Heart left ventricle (tissue), 16 donors: ENCODE measurements at regions not wholly inside any gene's neighbourhood (a gene's known extent, or its start where the extent isn't known, plus 50 kb on each side); places are given as distances from the start of the nearest gene placed in this dataset.

Source experiments
- ATAC-seq, 4 donors: fragments of 200-7000 bp; cut with Tn5 transposase; one replicate each; pipeline ENCODE4 v1.9.1; 2020 to 2022; ENCODE audit warnings: moderate library complexity in 4 of 4, mild to moderate bottlenecking in 3 of 4, moderate number of reproducible peaks in 1 of 4
- DNase-seq, 5 donors: peaks; one replicate each; pipeline ENCODE4 v3.0.0-alpha.2; 2020
- H3K27ac ChIP-seq, 12 donors: fragments of 200-600 bp; sonication (generic) in 4 of 12; one replicate each; pipeline versions ENCODE4 v1.5.0 to v1.8.0; 2016 to 2022; ENCODE audit warnings: mild to moderate bottlenecking in 2 of 12
- H3K27me3 ChIP-seq, 9 donors: fragments of 200-600 bp; sonication (generic) in 2 of 9; one replicate each; pipeline versions ENCODE4 v1.5.1 to v1.8.0; 2016 to 2022; ENCODE audit warnings: mild to moderate bottlenecking in 3 of 9
- H3K36me3 ChIP-seq, 9 donors: fragments of 200-600 bp; sonication (generic) in 2 of 9; one replicate each; pipeline versions ENCODE4 v1.5.0 to v1.8.0; 2018 to 2022; ENCODE audit warnings: mild to moderate bottlenecking in 2 of 9
- H3K4me1 ChIP-seq, 12 donors: fragments of 200-600 bp; sonication (generic) in 4 of 12; one replicate each; pipeline versions ENCODE4 v1.5.0 to v1.8.0; 2016 to 2022; ENCODE audit warnings: mild to moderate bottlenecking in 3 of 12
- H3K4me3 ChIP-seq, 12 donors: fragments of 200-600 bp; sonication (generic) in 4 of 12; one replicate each; pipeline versions ENCODE4 v1.5.0 to v1.8.0; 2017 to 2022; ENCODE audit warnings: mild to moderate bottlenecking in 9 of 12, moderate library complexity in 4 of 12
- H3K9me3 ChIP-seq, 12 donors: fragments of 200-600 bp; sonication (generic) in 4 of 12; one replicate each; pipeline versions ENCODE4 v1.5.0 to v1.8.0; 2016 to 2022; ENCODE audit warnings: mild to moderate bottlenecking in 1 of 12
- POLR2A ChIP-seq, 2 donors: fragments of 450-650 bp; IDR thresholded peaks; one replicate each; pipeline ENCODE4 v1.6.1; 2017; ENCODE audit warnings: antibody characterized with exemption in 2 of 2, mild to moderate bottlenecking in 2 of 2, moderate library complexity in 2 of 2
- WGBS, 4 donors: extraction: QIAGEN DNeasy Blood & Tissue Kit in 2 of 4; methylation state at CpG; one replicate each; pipeline versions ENCODE4 v1.1.5 to v1.1.7; 2013 to 2018; 5-methylcytosine and 5-hydroxymethylcytosine counted together
- intact Hi-C, 10 donors: fragments of 100-400 bp; cut with DNase I; formaldehyde crosslinking; loops; one replicate each; pipeline versions ENCODE4 v1.11.1 to v1.14.2; 2022
- TF ChIP-seq, protein P1 (sequence below), 12 donors: fragments of 200-600 bp; sonication (generic) in 4 of 12; IDR thresholded peaks; one replicate each; pipeline versions ENCODE4 v1.5.0 to v1.8.0; 2018 to 2022; ENCODE audit warnings: antibody characterized with exemption in 12 of 12, mild to moderate bottlenecking in 5 of 12
- donor health status: ischemic (EF 13 %, LVEDD 7.1; RV severe dilation, severe dysfunction).
- donor health status: healthy with polysubstance abuse.
- donor health status: DM: no; HTN: yes; CAD: no.
- donor health status: DM: no; HTN: no; CAD: no.
- donor health status: ischemic (EF 25% LVEDD 6.9; RV normal size, moderate dysfunction).
- donor health status: ischemic (EF 25% LVEDD 5.7; RV mildly dilated, moderate dysfunction).
- donor health status: healthy.
- donor health status: DM: yes; HTN: yes; CAD: no.
- donor health status: ischemic (EF 35%, LVEDD 5.7; RV mildly dilated, moderate dysfunction).
- donor health status: nonischemic (EF 11% LVEDD 7.7; RV severe dilation, severe dysfunction).
- donor health status: DM: yes; HTN: yes; CAD: no.
- donor health status: PGD.
- donor health status: ischemic (EF 29% LVEDD 5.4; RV normal size, mild dysfunction).
- donor health status: nonischemic (EF 23%, LVEDD 6.1; RV moderate dilation, normal function).

- intact Hi-C loops, result no loop called here
- 81 to 88% (median 85%) methylated on average over 4 of the region's 4 CpGs for WGBS, 4 donors
- no peak overlapping the region for H3K4me3 ChIP-seq
- no peaks in the 10 kb centered on the region for H3K27me3 ChIP-seq
- no peaks in the 10 kb centered on the region for H3K36me3 ChIP-seq
- peaks cover 0 to 3% (median 0%) of the 10 kb centered on the region in 12 donors for H3K9me3 ChIP-seq
- ATAC-seq (no peak), DNase-seq (no peak)
- no peak for TF ChIP-seq POLR2A (IDR thresholded peaks at IDR 0.05)
- TF ChIP-seq, protein P1, sequence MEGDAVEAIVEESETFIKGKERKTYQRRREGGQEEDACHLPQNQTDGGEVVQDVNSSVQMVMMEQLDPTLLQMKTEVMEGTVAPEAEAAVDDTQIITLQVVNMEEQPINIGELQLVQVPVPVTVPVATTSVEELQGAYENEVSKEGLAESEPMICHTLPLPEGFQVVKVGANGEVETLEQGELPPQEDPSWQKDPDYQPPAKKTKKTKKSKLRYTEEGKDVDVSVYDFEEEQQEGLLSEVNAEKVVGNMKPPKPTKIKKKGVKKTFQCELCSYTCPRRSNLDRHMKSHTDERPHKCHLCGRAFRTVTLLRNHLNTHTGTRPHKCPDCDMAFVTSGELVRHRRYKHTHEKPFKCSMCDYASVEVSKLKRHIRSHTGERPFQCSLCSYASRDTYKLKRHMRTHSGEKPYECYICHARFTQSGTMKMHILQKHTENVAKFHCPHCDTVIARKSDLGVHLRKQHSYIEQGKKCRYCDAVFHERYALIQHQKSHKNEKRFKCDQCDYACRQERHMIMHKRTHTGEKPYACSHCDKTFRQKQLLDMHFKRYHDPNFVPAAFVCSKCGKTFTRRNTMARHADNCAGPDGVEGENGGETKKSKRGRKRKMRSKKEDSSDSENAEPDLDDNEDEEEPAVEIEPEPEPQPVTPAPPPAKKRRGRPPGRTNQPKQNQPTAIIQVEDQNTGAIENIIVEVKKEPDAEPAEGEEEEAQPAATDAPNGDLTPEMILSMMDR (IDR thresholded peaks at IDR 0.05), result no peak
- no peak overlapping the region for H3K27ac ChIP-seq
- H3K4me1 ChIP-seq, result no peaks in the 10 kb centered on the region
Observed at GRCh38 chr4:189815404-189816192, 125.1 kb upstream of the FRG1 start.

DNA sequence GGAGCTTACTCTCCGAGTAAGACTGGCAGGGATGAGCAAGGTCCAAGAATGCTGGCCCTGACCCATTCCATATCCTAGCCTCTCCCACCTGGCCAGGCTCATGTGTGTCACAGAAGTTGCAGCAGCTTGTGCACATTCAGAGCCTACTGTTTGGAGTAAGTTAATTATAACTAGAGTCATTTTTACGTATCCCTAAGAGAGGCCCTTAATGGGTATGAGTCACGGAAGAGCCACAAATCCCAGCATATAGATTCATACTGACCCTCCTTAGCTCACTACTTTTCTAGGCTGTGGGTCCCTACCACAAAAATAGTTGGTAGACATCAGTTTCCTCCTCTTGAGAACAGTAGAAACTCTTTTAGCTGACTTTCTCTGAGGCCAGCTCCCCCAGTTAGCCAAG lies 118.3 kb upstream of the FRG1 start:
- no peak overlapping the region for H3K4me3 ChIP-seq
- 89 to 92% (median 90%) methylated on average over 3 of the region's 3 CpGs for WGBS, 4 donors
- no peak overlapping the region for H3K27ac ChIP-seq
- H3K9me3 ChIP-seq, result no peaks in the 10 kb centered on the region
- no peaks in the 10 kb centered on the region for H3K27me3 ChIP-seq
- no peak for ATAC-seq
- no peaks in the 10 kb centered on the region for H3K36me3 ChIP-seq
- H3K4me1 ChIP-seq, result peaks cover 0 to 3% (median 0%) of the 10 kb centered on the region in 12 donors
- DNase-seq, result no peak
- TF ChIP-seq, protein P1 (IDR thresholded peaks at IDR 0.05), result no peak
- TF ChIP-seq POLR2A (IDR thresholded peaks at IDR 0.05), result no peak
- intact Hi-C loops, result no loop called here

GRCh38 chr4:189823591-189823990 lies 117.1 kb upstream of the FRG1 start:
- Histone ChIP-seq H3K36me3 (no peaks in the 10 kb centered on the region), H3K27me3 (no peaks in the 10 kb centered on the region), H3K4me3 (no peak overlapping the region), H3K4me1 (peaks cover 0 to 3% (median 0%) of the 10 kb centered on the region in 12 donors), H3K9me3 (no peaks in the 10 kb centered on the region), H3K27ac (no peak overlapping the region)
- TF ChIP-seq, protein P1 (IDR thresholded peaks at IDR 0.05), result no peak
- TF ChIP-seq POLR2A (IDR thresholded peaks at IDR 0.05), result no peak
- peak in 1 of 5 donors; percentile 37 for DNase-seq
- ATAC-seq, result peak; percentile 32 to 64 (median 44)
- 55 to 80% (median 74%) methylated on average over 3 of the region's 3 CpGs for WGBS, 4 donors
- intact Hi-C loops, result no loop called here

GRCh38 chr4:189825466-189825865 lies 115.2 kb upstream of the FRG1 start:
- intact Hi-C loops, result no loop called here
- no peak for DNase-seq
- no peaks in the 10 kb centered on the region for H3K9me3 ChIP-seq
- no peaks in the 10 kb centered on the region for H3K36me3 ChIP-seq
- no peaks in the 10 kb centered on the region for H3K27me3 ChIP-seq
- no peak for ATAC-seq
- WGBS, 4 donors, result 84 to 94% (median 91%) methylated on average over 4 of the region's 4 CpGs
- no peak for TF ChIP-seq POLR2A (IDR thresholded peaks at IDR 0.05)
- TF ChIP-seq, protein P1 (IDR thresholded peaks at IDR 0.05), result no peak
- H3K4me1 ChIP-seq, result peaks cover 0 to 3% (median 0%) of the 10 kb centered on the region in 12 donors
- no peak overlapping the region for H3K27ac ChIP-seq
- H3K4me3 ChIP-seq, result no peak overlapping the region
